ENCODE measurements at regions not wholly inside any gene's neighbourhood (a gene's known extent, or its start where the extent isn't known, plus 50 kb on each side); places are given as distances from the start of the nearest gene placed in this dataset.
"Not testable (repeated sequence)": the region's sequence is repeated elsewhere in the genome, so short reads cannot be mapped to it uniquely, and the experiment has no call there.

- intact Hi-C loops (cut with DNase I; ENCODE audit: low total_unique reads) (no loop called here), in situ Hi-C loops (cut with MboI; ENCODE audit: low sequenced_read_pairs in 4 of 4) (no loop called here)
- H3K4me3 ChIP-seq = no peak overlapping the region
- no peak overlapping the region for H3K27ac ChIP-seq
- H3K27me3 ChIP-seq = no peaks in the 10 kb centered on the region
- H3K4me1 ChIP-seq = no peaks in the 10 kb centered on the region
- TF ChIP-seq CTCF (IDR thresholded peaks at IDR 0.05 in 4 of 5, conservative IDR thresholded peaks at IDR 0.05 in 1 of 5) (no peak), POLR2A (IDR thresholded peaks at IDR 0.05) (no peak)
- DNase-seq = no peak
- ATAC-seq = no peak
- H3K36me3 ChIP-seq = no peaks in the 10 kb centered on the region
- no peaks in the 10 kb centered on the region for H3K9me3 ChIP-seq
These were observed 173.5 kb downstream of the FAM174A start for GRCh38 chr5:100708645-100709171.

- H3K4me1 ChIP-seq = no peaks in the 10 kb centered on the region
- no peaks in the 10 kb centered on the region for H3K9me3 ChIP-seq
- intact Hi-C loops (cut with DNase I; ENCODE audit: low total_unique reads) (no loop called here), in situ Hi-C loops (cut with MboI; ENCODE audit: low sequenced_read_pairs in 4 of 4) (no loop called here)
- H3K27ac ChIP-seq = no peak overlapping the region
- H3K36me3 ChIP-seq = no peaks in the 10 kb centered on the region
- DNase-seq = no peak
- no peaks in the 10 kb centered on the region for H3K27me3 ChIP-seq
- H3K4me3 ChIP-seq = no peak overlapping the region
- no peak for ATAC-seq
- TF ChIP-seq POLR2A (IDR thresholded peaks at IDR 0.05) = no peak
These were observed 174.6 kb downstream of the FAM174A start for GRCh38 chr5:100709771-100710170.

- H3K4me1 ChIP-seq; in situ Hi-C loops (cut with MboI; ENCODE audit: low sequenced_read_pairs in 4 of 4); H3K9me3 ChIP-seq; H3K27ac ChIP-seq; H3K27me3 ChIP-seq; intact Hi-C loops (cut with DNase I; ENCODE audit: low total_unique reads); ATAC-seq; H3K36me3 ChIP-seq; DNase-seq; H3K4me3 ChIP-seq: not testable (repeated sequence)
These were observed 179.6 kb downstream of the FAM174A start for GRCh38 chr5:100714780-100715179.

- no peak overlapping the region for H3K4me3 ChIP-seq
- H3K36me3 ChIP-seq = no peaks in the 10 kb centered on the region
- H3K27ac ChIP-seq = no peak overlapping the region
- TF ChIP-seq CTCF (IDR thresholded peaks at IDR 0.05 in 4 of 5, conservative IDR thresholded peaks at IDR 0.05 in 1 of 5) (no peak), POLR2A (IDR thresholded peaks at IDR 0.05) (no peak)
- no peak for ATAC-seq
- intact Hi-C loops (cut with DNase I; ENCODE audit: low total_unique reads) (no loop called here), in situ Hi-C loops (cut with MboI; ENCODE audit: low sequenced_read_pairs in 4 of 4) (no loop called here)
- H3K9me3 ChIP-seq = no peaks in the 10 kb centered on the region
- H3K27me3 ChIP-seq = no peaks in the 10 kb centered on the region
- no peaks in the 10 kb centered on the region for H3K4me1 ChIP-seq
- no peak for DNase-seq
These were observed 180.4 kb downstream of the ST8SIA4 start for GRCh38 chr5:100722657-100723056.

GRCh38 chr5:100723229-100723628, 179.9 kb downstream of the ST8SIA4 start:
- no peak overlapping the region for H3K27ac ChIP-seq
- in situ Hi-C loops (cut with MboI; ENCODE audit: low sequenced_read_pairs in 4 of 4) (no loop called here), intact Hi-C loops (cut with DNase I; ENCODE audit: low total_unique reads) (no loop called here)
- TF ChIP-seq CTCF (IDR thresholded peaks at IDR 0.05 in 4 of 5, conservative IDR thresholded peaks at IDR 0.05 in 1 of 5) = no peak
- no peak for TF ChIP-seq POLR2A (IDR thresholded peaks at IDR 0.05)
- no peak overlapping the region for H3K4me3 ChIP-seq
- no peak for ATAC-seq
- DNase-seq = no peak
- H3K4me1 ChIP-seq = no peaks in the 10 kb centered on the region
- H3K9me3 ChIP-seq = no peaks in the 10 kb centered on the region
- H3K36me3 ChIP-seq = no peaks in the 10 kb centered on the region
- H3K27me3 ChIP-seq = no peaks in the 10 kb centered on the region

GRCh38 chr5:100726116-100726515, 177.0 kb downstream of the ST8SIA4 start:
- no peak for ATAC-seq
- Histone ChIP-seq H3K4me1 (no peaks in the 10 kb centered on the region), H3K9me3 (no peaks in the 10 kb centered on the region), H3K27me3 (no peaks in the 10 kb centered on the region), H3K4me3 (no peak overlapping the region), H3K27ac (no peak overlapping the region), H3K36me3 (no peaks in the 10 kb centered on the region)
- TF ChIP-seq CTCF (IDR thresholded peaks at IDR 0.05 in 4 of 5, conservative IDR thresholded peaks at IDR 0.05 in 1 of 5) = no peak
- no peak for TF ChIP-seq POLR2A (IDR thresholded peaks at IDR 0.05)
- in situ Hi-C loops (cut with MboI; ENCODE audit: low sequenced_read_pairs in 4 of 4) = no loop called here
- intact Hi-C loops (cut with DNase I; ENCODE audit: low total_unique reads) = no loop called here
- no peak for DNase-seq
